NT2/D1 (cell line): ENCODE measurements at regions not wholly inside any gene's neighbourhood (a gene's known extent, or its start where the extent isn't known, plus 50 kb on each side); places are given as distances from the start of the nearest gene placed in this dataset.

Experiments used
- DNase-seq: peaks from one replicate; pipeline ENCODE4 v3.0.0-alpha.2; 2011; ENCODE audit warnings: low read depth, low spot score
- H3K27me3 ChIP-seq: 2 replicates; pipeline ENCODE4 v1.6.0; 2011; ENCODE audit warnings: mild to moderate bottlenecking; ENCODE audit not compliant: insufficient read length, insufficient read depth
- H3K36me3 ChIP-seq: 2 replicates; pipeline ENCODE4 v1.6.1; 2011; ENCODE audit warnings: mild to moderate bottlenecking, low read length, mixed read lengths; ENCODE audit not compliant: insufficient read depth, insufficient read length
- H3K4me1 ChIP-seq: 2 replicates; pipeline ENCODE4 v1.5.1; 2011; ENCODE audit not compliant: insufficient read depth, insufficient read length
- H3K4me3 ChIP-seq: 2 replicates; pipeline ENCODE4 v1.5.1; 2011; ENCODE audit warnings: low read depth; ENCODE audit not compliant: insufficient read length
- H3K9ac ChIP-seq: 2 replicates; pipeline ENCODE4 v1.6.0; 2011; ENCODE audit warnings: low read depth; ENCODE audit not compliant: insufficient read length
- H3K9me3 ChIP-seq: 2 replicates; pipeline ENCODE4 v1.5.1; 2011; ENCODE audit warnings: mild to moderate bottlenecking, low read length; ENCODE audit not compliant: insufficient read depth
- SUZ12 ChIP-seq: IDR thresholded peaks from 2 replicates; pipeline ENCODE4 v1.6.1; 2011; ENCODE audit not compliant: insufficient read length, insufficient read depth; ENCODE audit errors: extremely low read depth
- YY1 ChIP-seq: IDR thresholded peaks from 2 replicates; pipeline ENCODE4 v1.6.1; 2011; ENCODE audit not compliant: insufficient read length, insufficient read depth
- ZNF274 ChIP-seq: IDR thresholded peaks from 2 replicates; pipeline ENCODE4 v1.6.1; 2011; ENCODE audit warnings: mild to moderate bottlenecking, low read depth, low read length

- no peak for TF ChIP-seq ZNF274
- no peak for TF ChIP-seq YY1
- no peak for TF ChIP-seq SUZ12
- peaks cover 7% of the 10 kb centered on the region; the same call in 1 of the 2 replicates for H3K9me3 ChIP-seq
- no peak for DNase-seq
These were observed 271.3 kb upstream of the BTBD3 start for GRCh38 chr20:11646359-11646758.

GRCh38 chr20:11650566-11650965, 267.1 kb upstream of the BTBD3 start:
- H3K4me1 ChIP-seq: no peaks in the 10 kb centered on the region
- DNase-seq: no peak
- no peak overlapping the region for H3K4me3 ChIP-seq
- H3K36me3 ChIP-seq: no peaks in the 10 kb centered on the region
- TF ChIP-seq ZNF274 (no peak), SUZ12 (no peak), YY1 (no peak)
- H3K27me3 ChIP-seq: no peaks in the 10 kb centered on the region
- H3K9ac ChIP-seq: no peak overlapping the region
- peaks cover 7% of the 10 kb centered on the region; the same call in 1 of the 2 replicates for H3K9me3 ChIP-seq

More at GRCh38 chr20:11646359-11646758, 271.3 kb upstream of the BTBD3 start:
- H3K4me3 ChIP-seq: no peak overlapping the region
- H3K36me3 ChIP-seq: no peaks in the 10 kb centered on the region
- H3K9ac ChIP-seq: no peak overlapping the region
- H3K4me1 ChIP-seq: no peaks in the 10 kb centered on the region
- no peaks in the 10 kb centered on the region for H3K27me3 ChIP-seq

GRCh38 chr20:11651138-11651537, 266.6 kb upstream of the BTBD3 start:
- Histone ChIP-seq H3K36me3 (no peaks in the 10 kb centered on the region), H3K27me3 (no peaks in the 10 kb centered on the region), H3K9me3 (peaks cover 7% of the 10 kb centered on the region; the same call in 1 of the 2 replicates), H3K9ac (no peak overlapping the region), H3K4me3 (no peak overlapping the region), H3K4me1 (no peaks in the 10 kb centered on the region)
- TF ChIP-seq SUZ12 (no peak), YY1 (no peak), ZNF274 (no peak)
- DNase-seq: no peak

DNA sequence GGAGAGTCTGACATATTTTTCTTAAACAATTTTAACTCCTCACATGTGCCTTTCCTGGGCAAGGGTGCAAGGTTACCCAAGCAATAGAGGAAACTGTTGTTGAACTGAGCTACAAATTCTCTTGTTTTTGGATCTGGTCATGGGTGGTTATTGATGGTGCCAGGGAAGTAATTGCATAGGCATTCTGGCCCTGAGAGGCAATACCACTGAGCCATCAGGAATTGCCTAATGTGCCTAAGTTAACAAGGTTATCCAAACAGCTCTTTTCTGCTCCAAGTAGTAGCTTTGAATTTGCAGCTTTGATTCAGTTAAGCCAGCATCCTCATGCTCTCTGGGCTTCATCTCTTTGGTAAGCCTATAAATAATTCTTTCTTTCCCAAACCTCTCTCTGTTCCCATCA, 266.0 kb upstream of the BTBD3 start:
- Histone ChIP-seq H3K4me3 (no peak overlapping the region), H3K36me3 (no peaks in the 10 kb centered on the region)
- no peak for TF ChIP-seq YY1
- TF ChIP-seq ZNF274: no peak
- no peak for TF ChIP-seq SUZ12

GRCh38 chr20:11652128-11652527, 265.6 kb upstream of the BTBD3 start:
- H3K27me3 ChIP-seq: no peaks in the 10 kb centered on the region
- no peaks in the 10 kb centered on the region for H3K36me3 ChIP-seq
- TF ChIP-seq SUZ12 (no peak), ZNF274 (no peak), YY1 (no peak)
- no peak overlapping the region for H3K9ac ChIP-seq
- H3K4me1 ChIP-seq: no peaks in the 10 kb centered on the region
- no peak for DNase-seq
- H3K4me3 ChIP-seq: no peak overlapping the region
- peaks cover 4% of the 10 kb centered on the region; the same call in 1 of the 2 replicates for H3K9me3 ChIP-seq

More for the DNA sequence above, 266.0 kb upstream of the BTBD3 start:
- H3K9me3 ChIP-seq: peaks cover 7% of the 10 kb centered on the region; the same call in 1 of the 2 replicates
- H3K4me1 ChIP-seq: no peaks in the 10 kb centered on the region
- H3K27me3 ChIP-seq: no peaks in the 10 kb centered on the region
- H3K9ac ChIP-seq: no peak overlapping the region
- no peak for DNase-seq

- Histone ChIP-seq H3K9ac (no peak overlapping the region), H3K27me3 (no peaks in the 10 kb centered on the region), H3K36me3 (no peaks in the 10 kb centered on the region), H3K4me3 (no peak overlapping the region), H3K9me3 (no peaks in the 10 kb centered on the region), H3K4me1 (no peaks in the 10 kb centered on the region)
- no peak for DNase-seq
- TF ChIP-seq SUZ12 (no peak), YY1 (no peak), ZNF274 (no peak)
These were observed 262.9 kb upstream of the BTBD3 start for GRCh38 chr20:11654766-11655165.

DNA sequence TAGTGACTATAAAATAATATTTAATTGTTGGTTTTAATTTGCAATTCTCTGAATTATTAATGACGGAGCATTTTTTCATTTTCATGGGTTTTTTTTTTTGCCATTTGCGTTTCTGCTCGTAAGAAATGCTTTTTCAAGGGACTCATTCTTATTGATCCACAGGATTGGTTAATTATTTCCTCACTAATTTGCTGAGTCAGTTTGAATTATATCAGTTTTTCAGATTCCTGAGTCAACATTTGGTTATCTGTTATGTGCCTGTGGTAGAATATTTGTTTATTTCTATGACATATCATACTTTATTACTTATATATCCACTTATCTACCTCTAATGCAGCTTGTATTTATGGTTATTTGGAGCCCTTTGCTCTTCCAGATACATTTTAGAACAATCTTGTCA, 257.0 kb upstream of the BTBD3 start:
- DNase-seq: no peak

More for the DNA sequence above, 257.0 kb upstream of the BTBD3 start:
- Histone ChIP-seq H3K9ac (no peak overlapping the region), H3K36me3 (no peaks in the 10 kb centered on the region), H3K4me1 (no peaks in the 10 kb centered on the region), H3K27me3 (no peaks in the 10 kb centered on the region), H3K9me3 (no peaks in the 10 kb centered on the region), H3K4me3 (no peak overlapping the region)
- TF ChIP-seq ZNF274 (no peak), YY1 (no peak), SUZ12 (no peak)
